GM19455 (cell line): ENCODE measurements at regions not wholly inside any gene's neighbourhood (a gene's known extent, or its start where the extent isn't known, plus 50 kb on each side); places are given as distances from the start of the nearest gene placed in this dataset.
"Not testable (repeated sequence)": the region's sequence is repeated elsewhere in the genome, so short reads cannot be mapped to it uniquely, and the experiment has no call there.

ENCODE experiments used
- ATAC-seq: cut with Tn5 transposase; IDR thresholded peaks from one replicate; pipeline ENCODE4 v1.9.1; 2021; ENCODE audit not compliant: unreplicated experiment

DNA sequence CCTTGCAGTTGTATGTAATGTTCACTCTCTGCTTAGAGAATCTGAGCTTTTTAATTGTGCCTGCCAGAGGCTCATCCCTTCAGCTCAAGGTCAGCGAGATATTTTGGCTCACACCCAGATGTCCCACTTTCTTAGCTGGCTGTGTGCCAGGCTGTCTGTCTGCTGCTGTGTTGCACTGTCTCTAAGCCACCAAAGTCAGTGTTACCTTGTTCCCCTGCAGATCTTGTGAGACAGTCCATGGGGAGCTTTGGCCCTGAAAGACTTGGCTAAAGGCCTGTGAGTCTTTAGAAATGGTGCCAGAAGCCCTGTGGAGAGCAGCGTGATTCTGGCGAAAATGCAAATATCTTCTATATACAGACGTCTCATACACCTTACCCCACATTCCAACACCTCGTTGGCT is 293.7 kb downstream of the TTC6 start:
- no peak for ATAC-seq

DNA sequence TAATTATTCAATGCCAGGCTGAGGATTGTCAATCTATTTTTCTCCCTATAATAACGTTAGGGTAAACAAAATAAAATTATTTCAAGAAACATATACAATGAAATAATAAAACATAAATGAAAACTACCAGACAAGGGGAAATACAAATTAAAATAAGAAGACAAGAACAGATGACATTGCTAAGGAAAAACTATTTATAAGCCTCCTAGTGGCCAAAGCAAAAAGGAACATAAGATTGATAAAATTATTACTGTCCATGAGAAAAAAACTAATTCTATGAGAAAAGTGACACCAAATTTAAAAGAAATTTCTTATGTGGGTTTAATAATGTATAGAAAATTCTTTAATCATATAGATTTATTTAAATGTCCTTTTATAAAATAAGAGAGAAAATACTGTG is 294.7 kb downstream of the TTC6 start:
- ATAC-seq = no peak

DNA sequence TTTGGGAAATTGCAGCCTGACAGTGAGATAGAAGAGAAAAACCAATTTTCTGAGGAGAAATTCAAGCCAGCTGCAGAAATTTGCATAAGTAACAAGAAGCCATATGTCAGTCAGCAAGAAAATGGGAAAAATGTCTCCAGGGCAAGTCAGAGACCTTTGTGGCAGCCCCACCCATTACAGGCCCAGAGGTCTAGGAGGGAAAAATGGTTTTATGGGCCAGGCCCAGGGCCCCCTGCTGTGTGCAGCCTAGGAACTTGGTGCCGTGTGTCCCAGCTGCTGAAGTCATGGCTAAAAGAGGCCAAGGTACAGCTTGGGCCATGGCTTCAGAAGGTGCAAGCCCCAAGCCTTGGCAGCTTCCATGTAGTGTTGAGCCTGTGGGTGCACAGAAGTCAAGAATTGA is 296.1 kb downstream of the TTC6 start:
- not testable (repeated sequence) for ATAC-seq

DNA sequence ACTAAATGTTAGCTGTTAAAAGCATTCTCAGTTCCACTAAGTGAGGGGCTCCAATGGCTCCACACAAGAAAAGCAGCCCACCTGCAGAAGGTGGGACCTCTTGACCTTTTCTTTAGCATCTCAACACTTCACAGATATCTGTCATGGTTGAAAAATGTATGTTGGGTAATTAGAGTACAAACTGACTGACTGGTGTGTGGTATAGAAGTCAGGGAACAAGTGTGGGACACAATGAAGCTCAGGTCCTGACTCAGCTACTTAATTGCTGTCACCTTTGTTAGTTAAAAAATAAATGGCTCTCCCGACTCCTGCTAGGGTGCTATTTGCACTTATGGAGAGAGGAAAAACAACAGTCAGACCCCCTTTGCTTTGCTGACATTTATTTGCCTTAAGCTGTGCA is 299.0 kb downstream of the TTC6 start:
- ATAC-seq = no peak

DNA sequence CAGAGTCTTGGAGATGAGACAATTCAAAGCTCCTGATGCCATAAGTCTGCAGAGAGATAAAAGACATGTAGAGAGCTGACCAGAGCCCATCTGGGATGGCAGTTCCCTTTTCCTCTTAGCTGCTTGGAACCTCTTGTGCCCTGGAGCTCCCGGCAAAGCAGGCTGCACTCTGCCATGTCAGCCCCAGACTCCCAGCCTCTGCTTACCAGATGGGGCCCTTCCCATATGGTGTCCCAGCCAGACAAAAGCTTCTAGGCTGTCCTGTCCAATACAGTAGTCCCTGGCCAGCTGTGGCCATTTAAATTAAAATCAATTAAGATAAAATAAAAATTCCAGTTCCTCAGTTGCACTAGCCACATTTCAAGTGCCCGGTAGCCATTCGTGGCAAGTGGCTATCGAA is 303.9 kb downstream of the TTC6 start:
- ATAC-seq = no peak

DNA sequence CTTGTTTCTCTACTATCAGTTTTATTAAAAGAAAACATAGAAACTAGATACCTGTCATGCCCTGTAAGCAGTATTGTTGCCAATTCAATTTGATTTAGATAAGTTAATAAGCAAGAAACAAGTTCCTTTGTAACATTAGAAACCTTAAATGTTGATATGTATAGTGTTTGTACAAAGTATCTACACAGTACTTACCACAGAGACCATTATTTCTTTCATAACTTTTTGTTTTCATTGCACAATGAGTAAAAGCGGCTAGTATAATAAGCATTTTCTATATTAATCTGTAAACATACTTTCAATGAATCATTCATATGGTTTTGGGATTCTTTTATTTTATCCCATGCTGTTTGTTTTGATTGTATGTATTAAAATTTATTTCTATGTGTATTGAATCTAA is 305.1 kb downstream of the TTC6 start:
- ATAC-seq = no peak

- ATAC-seq = no peak
These were observed 305.7 kb upstream of the SSTR1 start for GRCh38 chr14:37901978-37902377.

DNA sequence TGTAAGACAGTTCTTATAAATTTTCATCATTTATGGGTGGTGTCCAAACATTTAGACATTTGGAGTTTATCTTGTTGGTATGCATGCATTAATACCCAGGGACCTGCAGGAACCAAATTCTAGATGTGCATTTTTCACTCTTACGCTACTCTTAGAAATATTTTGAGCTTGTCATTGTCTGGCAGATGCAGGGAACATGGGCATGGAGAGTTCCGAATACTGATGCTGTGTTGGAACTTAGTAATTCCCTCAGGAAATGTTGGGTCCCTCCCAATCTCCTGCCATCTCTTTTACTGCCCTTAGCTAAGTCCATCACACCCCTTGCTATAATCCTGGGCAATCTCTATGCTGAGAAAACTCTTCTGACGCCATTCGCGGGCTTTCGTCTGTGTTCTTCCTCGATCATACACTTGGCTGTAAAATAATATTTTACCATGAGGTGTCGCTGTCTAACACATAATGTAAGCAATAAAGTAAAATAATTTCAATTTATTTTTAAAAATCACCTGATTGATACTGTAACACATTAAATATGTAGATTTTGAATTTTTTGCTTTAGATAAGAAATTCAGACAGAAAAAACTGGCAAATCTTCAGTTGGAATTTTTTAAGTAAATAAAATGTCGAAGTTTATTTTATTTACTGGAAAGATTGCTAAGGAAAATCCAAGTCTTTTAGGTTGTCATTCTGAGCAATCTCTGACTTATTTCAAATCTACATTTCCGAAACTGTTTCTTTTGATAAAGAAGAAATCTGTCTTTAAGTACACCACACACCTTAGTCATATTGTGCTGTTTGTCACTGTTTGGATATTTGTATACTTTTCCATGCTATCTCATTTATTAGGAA is 304.1 kb upstream of the SSTR1 start:
- ATAC-seq = no peak

GRCh38 chr14:37924622-37925021 is 283.1 kb upstream of the SSTR1 start:
- no peak for ATAC-seq

DNA sequence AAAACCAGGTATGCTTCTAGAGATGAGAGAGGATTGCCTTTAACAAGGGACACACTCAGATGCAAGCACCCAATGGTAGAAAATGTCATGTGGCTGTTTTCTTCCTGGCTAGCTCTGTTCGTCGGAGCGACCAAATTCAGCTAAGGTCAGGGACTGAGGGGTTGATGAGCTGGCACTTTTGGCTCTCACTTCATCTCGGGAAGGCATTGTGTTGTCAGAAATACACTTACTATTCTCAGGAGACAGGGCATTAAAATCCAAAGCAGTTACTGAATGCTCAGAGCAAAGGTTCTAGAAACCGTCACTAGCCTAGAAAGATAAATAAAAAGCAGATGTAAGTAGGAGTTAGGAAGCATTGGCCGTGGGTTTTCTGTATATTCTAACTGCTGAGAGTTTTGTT is 275.7 kb upstream of the SSTR1 start:
- ATAC-seq = no peak

- ATAC-seq = no peak
These were observed 275.2 kb upstream of the SSTR1 start for GRCh38 chr14:37932481-37932880.

- no peak for ATAC-seq
These were observed 270.7 kb upstream of the SSTR1 start for GRCh38 chr14:37936971-37937370.

- ATAC-seq = no peak
These were observed 268.2 kb upstream of the SSTR1 start for GRCh38 chr14:37939442-37940028.

DNA sequence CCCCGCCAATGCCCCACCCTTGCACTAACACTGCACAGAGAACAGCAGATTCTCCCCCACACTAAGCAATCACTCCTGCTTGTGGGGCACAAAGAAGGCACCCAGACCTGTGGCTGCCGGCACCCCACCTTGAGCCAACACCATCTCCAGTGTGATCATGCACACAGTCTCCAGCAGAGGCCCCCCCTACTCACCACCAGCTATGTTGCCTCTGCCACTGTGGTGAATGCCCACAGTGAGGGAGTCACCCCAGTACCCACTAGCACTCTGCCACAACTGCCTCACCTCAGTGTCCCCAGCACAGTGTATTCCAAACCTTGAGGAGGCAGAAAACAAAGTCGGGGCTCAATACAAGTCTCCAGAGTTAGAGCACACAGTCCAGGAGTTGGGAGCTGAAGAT is 261.7 kb upstream of the SSTR1 start:
- no peak for ATAC-seq

GRCh38 chr14:37946819-37947218 is 260.9 kb upstream of the SSTR1 start:
- ATAC-seq = no peak

DNA sequence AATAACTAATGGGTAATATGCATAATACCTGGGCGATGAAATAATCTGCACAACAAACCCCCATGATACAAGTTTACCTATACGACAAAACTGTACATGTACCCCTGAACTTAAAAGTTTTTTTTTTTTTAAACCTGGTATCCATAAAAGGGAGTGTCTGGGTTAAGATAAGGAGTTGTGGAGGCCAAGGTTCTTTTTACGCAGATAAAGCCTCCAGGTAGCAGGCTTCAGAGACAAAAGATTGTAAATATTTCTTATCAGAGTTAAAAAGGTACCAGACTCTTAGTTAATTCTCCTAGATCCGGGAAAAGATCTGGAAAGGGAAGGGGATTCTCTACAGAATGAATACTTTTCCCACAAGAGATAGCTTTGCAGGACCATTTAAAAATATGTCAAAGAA is 259.4 kb upstream of the SSTR1 start:
- ATAC-seq = no peak

- ATAC-seq = no peak
These were observed 239.0 kb upstream of the SSTR1 start for GRCh38 chr14:37968664-37969240.

- no peak for ATAC-seq
These were observed 238.2 kb upstream of the SSTR1 start for GRCh38 chr14:37969511-37969979.

DNA sequence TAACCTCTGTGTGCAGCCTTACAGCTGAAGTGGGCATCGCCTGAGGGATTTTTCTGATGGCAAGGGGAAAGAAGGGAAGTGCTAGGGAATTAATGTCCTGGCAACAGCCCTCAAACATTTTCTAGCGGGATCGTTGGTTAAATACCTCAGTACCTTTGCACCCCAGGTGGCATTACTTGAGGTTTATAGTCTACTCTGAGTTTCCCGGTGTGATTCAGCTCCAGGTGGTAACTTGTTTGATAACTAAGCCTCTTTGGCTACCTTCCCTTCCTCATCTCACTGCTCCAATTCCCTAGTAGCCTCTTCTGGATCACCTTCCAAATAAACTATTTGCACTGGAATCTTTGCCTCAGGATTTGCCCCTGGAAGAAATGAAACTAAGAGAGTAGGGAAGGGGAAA is 237.0 kb upstream of the SSTR1 start:
- no peak for ATAC-seq

DNA sequence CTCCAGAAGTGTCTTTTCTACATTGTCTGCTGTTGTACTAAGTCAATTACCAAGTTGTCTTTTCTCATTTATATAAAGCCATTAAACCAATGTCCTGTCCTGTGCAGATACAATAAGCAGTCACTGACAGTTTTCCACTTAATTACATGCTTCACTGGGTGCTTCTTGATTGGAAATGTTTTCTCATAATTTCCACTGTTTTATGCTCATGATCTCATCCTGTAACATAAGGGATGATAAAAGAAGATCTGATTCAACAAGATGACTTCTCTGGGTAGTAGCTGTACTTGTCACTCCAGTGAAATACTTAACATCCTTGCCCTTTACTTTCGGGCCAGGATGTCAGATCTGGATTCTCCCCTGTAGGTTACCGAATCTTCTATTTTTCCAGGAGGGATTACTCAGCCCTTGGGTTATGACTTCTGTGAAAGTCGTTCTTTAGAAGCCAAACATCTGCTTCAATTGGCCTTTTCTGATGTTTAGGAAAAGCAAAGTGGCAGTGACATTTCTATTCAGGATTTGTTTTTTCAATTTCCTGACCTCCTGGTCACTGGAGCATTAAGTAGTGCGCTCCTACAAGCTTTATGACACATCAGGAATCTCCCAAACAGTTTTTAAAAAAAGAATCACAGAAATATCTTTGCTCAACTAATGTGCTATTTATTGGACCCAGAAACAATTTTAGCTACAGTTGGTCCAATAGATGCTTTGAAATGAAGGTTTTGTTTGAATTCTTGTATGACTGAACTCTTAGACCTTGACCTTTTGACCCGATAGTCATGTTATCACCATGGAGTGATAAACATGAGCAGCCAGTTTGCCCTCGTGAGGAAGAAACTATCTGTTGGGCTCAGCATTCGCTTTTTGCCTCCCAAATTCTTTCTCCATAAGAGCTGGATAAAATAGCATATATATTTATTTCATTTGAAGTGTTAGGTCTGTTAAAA is 234.5 kb upstream of the SSTR1 start:
- ATAC-seq = no peak

GRCh38 chr14:37974421-37974820 is 233.3 kb upstream of the SSTR1 start:
- ATAC-seq = no peak
